ENCODE measurements at regions not wholly inside any gene's neighbourhood (a gene's known extent, or its start where the extent isn't known, plus 50 kb on each side); places are given as distances from the start of the nearest gene placed in this dataset.

DNA sequence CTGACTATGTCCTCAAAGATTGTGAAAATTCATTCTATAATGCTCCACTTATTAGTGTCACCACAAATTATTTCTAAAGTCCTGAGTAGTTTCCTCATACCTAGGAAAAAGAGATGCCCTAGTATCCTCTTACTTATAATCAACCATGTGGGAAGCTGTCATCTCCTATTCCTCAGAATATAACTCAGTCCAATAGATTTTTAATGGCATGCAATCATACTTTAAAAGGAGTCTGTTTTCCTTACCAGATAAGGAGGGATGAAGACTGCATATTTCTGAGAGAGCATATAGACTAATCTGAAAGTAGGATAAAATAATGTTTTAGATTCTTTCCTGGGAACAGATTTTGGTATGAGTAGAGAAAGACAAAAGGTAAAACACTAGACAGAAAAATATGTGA is 727.7 kb upstream of the GRM3 start:
- no peak for TF ChIP-seq EZH2 (IDR thresholded peaks at IDR 0.05; ENCODE audit: low read length, missing control alignments)
- TF ChIP-seq, protein P1, sequence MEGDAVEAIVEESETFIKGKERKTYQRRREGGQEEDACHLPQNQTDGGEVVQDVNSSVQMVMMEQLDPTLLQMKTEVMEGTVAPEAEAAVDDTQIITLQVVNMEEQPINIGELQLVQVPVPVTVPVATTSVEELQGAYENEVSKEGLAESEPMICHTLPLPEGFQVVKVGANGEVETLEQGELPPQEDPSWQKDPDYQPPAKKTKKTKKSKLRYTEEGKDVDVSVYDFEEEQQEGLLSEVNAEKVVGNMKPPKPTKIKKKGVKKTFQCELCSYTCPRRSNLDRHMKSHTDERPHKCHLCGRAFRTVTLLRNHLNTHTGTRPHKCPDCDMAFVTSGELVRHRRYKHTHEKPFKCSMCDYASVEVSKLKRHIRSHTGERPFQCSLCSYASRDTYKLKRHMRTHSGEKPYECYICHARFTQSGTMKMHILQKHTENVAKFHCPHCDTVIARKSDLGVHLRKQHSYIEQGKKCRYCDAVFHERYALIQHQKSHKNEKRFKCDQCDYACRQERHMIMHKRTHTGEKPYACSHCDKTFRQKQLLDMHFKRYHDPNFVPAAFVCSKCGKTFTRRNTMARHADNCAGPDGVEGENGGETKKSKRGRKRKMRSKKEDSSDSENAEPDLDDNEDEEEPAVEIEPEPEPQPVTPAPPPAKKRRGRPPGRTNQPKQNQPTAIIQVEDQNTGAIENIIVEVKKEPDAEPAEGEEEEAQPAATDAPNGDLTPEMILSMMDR (conservative IDR thresholded peaks at IDR 0.05 in 1 of 2, IDR thresholded peaks at IDR 0.05 in 1 of 2; ENCODE audit: low read depth in 1 of 2, low read length in 2 of 2) = no peak
